GM18508 (cell line): ENCODE measurements at regions not wholly inside any gene's neighbourhood (a gene's known extent, or its start where the extent isn't known, plus 50 kb on each side); places are given as distances from the start of the nearest gene placed in this dataset.
"Not testable (repeated sequence)": the region's sequence is repeated elsewhere in the genome, so short reads cannot be mapped to it uniquely, and the experiment has no call there.

ENCODE experiments used
- ATAC-seq: cut with Tn5 transposase; IDR thresholded peaks from one replicate; pipeline ENCODE4 v1.9.1; 2021; ENCODE audit warnings: moderate number of reproducible peaks; ENCODE audit not compliant: insufficient read depth, unreplicated experiment

DNA sequence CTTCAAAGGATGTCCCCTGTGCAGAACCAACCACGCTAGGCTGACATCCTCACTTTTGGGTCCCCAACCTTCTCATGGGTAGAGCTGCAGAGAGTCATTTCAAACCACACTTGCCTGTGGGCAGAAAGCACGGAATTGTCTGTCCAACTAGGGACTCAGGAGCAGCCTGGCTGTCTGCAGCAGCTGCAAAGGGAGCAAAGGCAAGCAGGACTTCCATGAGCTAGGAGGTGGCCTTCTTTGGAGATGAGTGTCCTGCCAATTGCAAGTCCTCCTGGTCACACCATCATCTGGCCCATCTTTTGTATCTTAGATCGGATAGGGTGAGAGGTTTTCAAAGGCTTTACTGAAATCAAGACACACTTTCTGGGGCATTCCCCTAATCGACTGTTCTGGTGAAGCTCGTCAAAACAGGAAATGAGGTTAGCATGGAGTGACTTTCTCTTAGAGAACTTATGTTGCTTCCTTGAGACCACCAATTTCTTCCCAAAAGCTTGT is 222.3 kb upstream of the PLGLB2 start:
- not testable (repeated sequence) for ATAC-seq

DNA sequence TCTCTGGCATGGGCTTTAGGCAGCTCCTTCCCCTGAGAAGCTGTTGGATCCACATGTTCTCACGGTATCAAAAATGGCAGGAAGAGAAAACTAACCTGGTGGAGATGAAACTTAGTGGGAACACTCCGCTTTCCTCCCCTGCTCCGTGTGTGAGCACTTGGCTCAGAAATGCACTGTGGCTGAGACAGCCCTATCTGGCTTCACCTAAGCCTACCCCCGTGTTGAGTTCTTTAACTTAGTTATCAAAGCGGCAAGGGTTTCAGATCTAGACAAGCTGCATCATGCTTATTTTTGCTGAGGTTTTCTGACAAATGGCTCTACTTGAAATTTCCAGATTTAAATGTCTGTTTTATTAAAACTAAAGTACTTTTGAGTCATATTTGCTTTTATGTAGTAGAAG is 221.6 kb upstream of the PLGLB2 start:
- not testable (repeated sequence) for ATAC-seq

DNA sequence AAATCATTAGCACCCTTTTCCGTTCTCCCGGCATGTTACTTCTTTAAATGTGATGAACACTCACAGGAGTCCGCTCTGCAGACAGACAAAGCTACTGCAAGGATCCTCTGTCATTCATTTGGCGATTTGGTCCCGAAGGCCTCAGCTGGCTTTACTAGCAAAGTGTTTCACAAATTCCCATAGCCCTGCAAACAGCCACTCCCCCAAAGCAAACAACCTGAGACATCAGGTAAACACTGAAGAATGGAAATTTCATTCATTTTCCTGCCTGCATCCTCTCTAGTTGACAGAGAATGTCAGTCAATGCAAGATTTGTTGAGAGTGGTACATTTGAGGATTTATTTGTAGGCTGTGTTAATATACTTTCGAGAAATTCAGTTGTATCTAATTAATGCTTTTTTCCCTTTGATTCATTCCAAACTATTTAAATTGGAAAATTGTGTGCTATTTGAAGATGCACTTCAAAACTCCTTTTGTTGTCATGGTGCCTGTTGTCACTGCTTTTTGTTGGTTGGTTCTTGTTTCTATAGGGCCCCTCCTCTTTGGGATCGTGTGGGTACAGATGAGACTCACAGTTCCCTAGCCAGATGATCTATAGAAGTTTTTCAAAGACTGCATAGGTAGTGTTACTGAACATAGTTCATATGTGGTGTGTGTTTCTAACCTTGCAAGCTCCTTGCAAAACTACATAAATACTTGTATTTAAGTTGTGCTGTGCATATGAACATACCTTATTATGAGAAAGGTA is 215.7 kb upstream of the PLGLB2 start:
- not testable (repeated sequence) for ATAC-seq

DNA sequence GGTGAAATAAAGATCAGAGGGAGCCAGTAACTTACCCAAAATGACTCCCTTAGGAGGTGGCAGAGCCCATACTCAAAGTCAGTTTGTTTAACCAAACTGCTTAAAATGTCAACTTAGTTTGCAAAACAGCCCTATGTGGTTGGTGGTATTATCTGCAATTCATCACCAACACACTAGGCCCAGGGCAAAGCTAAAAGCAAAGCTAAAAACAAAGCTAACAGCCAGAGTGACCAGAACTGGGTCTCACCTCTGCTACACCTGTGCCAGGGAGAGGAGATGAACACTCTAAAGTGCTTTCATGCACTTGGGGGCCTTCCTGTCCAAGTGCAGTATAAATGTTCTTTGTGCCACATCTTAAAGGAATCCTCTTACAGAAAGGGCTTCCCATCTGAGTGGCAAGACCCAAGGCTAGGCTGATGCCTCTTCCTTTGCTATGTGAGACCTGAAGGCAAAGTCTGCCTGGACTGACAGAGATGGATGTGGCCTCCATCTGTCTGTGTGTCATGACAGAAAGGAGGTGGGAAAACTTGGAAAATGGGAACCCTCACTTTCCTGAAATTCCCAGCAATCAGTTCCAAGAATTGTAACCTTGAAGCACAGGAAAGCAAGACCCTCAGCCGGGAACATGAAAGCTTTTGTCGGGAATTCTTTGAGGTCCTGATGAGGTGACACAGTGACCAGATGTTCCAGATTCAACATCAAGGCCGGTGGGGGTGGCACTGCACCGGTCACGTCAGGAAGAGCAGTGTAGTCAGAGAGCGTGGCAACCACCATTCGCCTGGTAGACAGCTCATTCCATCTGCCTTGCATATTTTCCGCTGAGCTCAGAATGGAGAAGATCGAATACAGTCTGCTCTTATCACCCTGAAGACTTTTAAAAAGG is 214.3 kb upstream of the PLGLB2 start:
- not testable (repeated sequence) for ATAC-seq

DNA sequence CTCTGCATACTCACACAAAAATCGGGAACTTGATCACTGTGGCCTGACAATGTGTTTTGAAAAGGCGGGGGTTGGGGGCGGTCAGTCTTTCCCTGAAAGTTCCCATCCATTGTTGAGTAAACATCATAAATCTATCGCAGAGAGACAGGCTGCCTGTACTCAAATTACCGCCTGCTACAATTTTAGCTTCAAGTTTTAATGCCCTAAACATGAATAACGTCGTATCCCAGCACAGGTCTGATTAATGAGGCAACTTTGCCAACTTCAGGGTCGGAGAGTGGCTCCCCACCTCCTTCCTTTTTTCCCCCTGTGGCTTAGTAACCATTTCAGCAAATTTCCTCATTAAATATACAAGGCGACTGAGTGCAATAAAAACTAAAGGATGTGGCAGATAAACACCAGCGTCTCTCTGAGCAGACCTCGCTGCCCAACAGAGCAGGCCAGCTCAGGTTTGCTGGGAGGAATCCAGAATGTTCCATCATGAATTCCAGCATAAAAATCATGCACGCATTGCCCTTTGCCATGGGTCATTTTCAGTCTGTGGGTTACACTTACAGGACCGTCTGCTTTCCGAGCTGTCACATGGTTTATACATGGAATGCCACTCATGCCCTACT is 213.5 kb upstream of the PLGLB2 start:
- not testable (repeated sequence) for ATAC-seq

DNA sequence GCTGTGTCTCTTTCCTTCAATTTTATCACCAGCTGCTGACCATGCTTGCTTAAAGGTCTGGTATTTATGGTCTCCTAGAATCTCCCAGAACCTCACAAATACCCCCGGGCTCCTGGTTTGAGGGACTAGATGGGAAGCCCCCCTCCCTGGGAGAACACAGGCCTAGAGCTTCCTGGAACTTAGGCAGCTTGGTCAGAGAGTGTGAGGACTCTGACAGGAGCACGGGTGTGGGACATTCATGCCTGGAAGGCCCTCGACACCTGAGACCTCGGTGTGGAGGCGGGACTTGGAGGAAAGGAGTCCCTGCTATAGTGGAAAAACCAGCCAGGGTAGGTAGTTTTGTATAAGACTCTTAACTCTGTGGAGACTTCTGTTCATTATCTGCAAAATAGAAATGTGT is 211.5 kb upstream of the PLGLB2 start:
- ATAC-seq: not testable (repeated sequence)

DNA sequence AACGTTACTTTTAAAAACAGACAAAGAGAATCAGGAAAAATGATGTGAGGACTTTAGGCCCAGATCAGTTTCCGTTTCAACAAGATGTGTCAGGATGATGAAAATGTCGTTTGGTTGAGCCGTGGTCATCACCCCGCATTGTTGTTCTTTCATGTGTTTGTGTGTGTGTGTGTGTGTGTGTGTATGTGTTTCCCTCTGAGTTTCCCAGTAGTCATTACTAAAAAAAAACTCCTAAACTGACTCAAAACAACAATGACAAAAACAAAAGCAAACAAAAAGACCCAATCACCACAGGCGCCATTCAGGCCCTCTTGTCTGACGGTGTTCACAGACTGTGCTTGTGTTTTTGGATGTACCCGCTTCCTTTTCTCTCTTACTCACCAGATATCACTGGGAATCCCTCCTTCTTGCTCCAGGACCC is 210.6 kb upstream of the PLGLB2 start:
- not testable (repeated sequence) for ATAC-seq

DNA sequence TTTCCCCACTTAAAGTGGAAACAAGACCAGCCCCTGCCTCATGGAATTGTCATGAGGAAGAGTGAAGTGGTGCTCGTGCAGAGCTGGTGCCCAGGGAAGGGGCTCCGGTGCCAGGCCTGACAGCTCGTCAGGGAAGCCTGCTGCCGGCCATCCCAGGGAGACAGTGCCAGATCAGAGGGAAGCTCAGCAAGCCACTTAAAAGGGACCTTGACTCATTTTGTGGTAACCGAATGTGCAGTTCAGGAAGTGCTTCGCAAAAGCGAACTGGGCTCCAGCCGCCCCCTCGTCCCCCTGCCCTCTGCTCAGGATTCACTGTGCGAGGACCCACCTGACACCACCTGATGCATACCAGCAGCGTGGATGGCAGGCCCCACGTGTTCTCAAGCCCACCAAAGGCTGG is 209.6 kb upstream of the PLGLB2 start:
- not testable (repeated sequence) for ATAC-seq

DNA sequence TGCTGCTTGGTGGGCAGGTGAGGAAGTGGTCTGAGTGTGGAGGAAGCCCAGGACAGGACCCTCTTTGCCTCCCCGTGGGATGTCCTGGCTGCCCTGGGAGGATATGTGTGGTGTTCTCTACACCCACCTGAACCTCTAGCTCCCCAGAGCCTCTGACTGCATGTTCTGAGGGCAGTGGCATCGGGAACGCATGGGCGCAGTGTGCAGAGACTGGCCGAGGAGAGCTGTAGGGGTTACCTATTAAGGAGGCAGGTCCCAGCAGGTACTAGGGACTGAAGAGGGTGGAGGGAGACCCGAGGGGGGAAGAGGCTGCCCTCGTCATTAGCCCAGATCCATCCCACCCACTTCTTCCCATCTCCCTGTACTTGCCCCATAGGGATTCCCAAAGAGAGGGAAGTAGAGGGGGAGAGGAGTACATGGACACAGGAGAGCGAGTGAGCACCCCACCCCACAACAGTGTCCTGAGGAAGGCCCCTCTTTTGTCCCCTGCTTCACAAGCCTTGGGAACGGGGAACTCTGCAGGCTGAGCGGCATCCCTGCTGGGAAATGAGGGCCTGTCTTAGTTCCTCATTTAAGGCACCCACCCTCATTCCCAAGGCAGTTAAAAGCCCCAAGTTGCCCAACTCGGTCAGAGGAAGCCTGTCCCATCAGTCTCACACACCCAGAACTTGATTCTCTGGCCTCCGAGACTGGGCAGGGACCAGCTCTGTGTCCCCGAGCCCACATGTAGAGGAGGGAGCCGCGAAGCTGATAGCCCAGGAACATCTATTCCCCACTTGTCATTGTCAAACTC is 208.5 kb upstream of the PLGLB2 start:
- not testable (repeated sequence) for ATAC-seq

DNA sequence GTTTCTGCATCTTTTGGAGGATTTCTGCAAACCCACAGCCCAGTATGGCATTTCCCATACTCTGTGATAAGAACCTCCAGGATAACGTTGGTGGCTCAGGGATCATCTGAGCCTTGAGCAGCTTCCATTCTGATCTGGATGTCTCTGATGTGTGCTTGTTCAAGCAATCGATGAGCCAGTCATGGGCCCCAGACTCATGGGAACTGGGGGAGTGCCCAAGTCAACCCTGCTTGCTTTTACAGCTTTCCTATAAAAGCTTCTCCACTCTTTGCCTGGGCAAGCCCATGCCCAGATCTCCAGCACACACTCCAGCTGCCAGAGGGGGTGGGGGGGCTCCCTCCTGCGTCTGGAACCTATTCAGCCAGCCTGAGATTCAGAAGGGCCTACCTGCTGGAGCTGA is 207.6 kb upstream of the PLGLB2 start:
- ATAC-seq: not testable (repeated sequence)

DNA sequence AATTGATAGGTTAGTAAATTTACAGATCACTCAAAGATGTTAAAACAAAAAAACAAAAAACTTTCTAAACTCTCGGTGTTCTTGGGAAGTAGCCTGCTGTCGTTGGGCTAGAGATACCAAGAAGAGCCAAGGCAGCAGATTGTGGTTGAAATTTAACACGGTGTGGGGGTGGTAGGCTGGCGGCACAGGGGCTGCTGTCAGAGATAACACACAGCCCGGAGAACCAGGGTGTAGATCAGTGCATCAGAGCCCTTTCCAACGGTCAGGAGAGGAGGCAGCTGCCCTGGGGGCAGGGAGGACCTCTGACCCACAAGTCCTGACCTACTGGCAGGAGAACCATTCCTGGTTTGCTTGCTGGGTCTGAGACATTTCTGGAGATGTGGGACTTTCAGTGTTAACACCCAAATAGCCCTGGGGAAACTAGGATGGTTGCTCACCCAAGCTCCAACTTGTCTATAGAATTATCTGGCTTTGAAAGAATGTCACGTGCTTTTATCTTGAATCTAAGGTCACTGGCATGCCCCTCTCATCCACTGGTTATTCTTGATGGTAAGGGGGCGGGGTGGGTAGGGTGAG is 205.2 kb upstream of the PLGLB2 start:
- not testable (repeated sequence) for ATAC-seq

DNA sequence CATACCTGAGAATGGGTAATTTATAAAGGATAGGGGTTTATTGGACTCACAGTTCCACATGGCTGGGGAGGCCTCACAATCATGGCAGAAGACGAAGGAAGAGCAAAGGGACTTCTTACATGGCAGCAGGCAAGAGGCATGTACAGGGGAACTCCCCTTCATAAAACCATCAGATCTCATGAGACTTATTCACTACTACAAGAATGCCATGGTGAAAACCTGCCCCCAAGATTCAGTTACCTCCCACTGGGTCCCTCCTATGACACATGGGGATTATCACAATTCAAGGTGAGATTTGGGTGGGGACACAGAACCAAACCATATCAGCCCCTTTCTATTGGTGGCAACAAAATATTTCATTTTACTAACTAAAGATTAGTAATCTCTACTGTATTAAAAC is 204.1 kb upstream of the PLGLB2 start:
- not testable (repeated sequence) for ATAC-seq

DNA sequence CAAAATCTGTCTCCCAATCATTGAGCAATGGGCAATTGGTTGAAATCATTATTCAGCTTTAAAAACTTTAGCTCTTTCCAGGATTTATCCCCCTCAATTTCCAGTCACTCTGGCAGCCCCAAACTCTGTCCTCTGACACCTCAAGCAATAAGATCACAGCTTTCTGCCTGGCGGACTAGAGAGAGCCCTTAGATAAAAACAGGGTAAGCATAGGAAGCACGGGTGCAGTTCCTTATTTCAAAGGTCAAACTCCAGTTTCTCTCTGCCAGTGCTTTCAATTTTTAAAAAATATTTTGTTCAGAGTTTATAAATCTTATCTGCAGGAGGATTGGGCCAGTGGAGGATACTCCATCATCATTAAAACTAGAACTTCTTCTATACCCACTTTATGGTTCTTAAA is 200.8 kb upstream of the PLGLB2 start:
- not testable (repeated sequence) for ATAC-seq

DNA sequence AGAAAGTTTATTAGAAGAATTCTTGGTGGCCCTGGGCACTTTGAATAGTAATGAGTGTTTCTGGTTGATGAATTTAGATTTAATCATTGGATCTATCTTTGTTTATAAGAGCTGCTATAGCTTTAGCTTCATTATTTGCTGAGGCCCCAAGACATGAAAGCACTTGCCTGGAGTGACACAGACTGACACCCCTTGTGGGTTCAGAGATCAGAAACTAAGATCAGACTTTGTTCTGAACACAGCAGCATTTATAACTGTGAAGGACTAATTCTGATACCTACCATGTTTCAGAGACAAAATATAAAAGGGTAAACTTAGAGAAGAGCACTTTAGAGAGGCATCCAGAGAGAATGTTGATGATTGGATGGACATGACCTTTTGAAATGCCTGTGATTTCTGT is 199.9 kb upstream of the PLGLB2 start:
- ATAC-seq: not testable (repeated sequence)

DNA sequence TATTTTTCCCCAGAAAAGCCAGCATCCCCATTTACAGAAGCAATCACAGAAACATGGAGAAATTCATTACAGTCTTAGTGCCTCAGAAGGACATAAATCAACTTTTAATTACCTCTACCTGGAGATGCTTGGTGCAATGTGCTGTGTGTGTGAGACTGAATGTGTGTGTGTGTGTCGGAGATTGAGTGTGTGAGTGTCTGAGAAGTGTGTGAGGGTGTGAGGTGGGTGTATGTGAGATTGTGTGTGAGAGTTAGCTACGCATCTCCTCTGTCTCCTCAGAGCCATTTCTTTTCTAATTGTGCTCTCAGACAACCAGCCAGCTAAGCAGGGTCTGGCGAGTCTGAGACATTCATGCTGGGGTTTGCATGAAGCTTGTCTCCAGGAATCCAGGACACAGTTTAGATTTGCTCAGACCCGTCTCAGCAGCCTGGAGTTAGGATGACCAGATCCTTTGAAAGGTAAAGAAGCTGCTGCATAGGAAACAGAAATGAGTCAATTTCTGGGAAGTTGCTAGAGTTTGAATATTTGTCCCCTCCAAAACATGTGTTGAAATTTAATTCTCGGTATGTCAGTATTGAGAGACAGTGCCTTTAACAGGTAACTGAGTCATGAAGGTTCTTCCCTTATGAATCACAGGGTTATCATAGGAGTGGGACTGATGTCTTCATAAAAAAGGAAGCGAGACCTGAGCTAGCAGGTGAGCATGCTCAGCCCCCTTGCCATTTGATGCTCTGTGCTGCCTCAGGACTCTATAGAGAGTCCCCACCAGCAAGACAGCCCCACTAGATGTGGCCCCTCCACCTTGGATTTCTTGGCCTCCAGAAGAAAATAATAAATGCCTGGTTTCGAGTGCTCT is 199.0 kb upstream of the PLGLB2 start:
- not testable (repeated sequence) for ATAC-seq

DNA sequence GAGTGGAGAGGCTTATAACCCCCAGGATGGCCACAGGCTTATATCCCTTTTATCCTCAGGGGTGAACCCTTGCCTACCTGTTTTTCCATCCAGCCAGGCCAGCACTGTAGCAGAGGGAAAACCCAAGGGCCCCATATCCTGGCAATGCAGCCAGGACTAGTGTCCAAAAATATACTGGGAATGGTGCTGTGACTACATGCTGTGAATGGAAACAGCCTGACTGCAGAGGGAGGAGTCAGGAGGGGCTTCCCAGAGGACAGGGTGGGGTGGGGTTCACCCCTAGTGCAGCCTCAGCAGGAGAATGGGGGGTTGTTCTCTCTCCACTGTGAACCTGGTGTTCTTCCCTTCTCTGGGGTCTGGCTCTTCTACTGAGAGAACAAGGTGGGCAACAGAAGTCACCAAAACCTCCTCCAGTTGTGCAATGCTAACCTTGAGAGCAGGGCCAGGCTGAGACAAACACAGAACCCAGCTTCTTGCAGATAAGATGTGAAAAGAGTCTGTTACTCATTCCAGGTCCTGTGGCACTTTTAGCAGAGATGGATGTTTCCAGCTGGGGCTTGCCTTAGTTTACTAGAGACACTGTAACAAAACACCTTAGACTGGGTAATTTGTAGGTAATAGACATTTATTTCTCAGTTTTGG is 198.2 kb upstream of the PLGLB2 start:
- ATAC-seq: not testable (repeated sequence)

DNA sequence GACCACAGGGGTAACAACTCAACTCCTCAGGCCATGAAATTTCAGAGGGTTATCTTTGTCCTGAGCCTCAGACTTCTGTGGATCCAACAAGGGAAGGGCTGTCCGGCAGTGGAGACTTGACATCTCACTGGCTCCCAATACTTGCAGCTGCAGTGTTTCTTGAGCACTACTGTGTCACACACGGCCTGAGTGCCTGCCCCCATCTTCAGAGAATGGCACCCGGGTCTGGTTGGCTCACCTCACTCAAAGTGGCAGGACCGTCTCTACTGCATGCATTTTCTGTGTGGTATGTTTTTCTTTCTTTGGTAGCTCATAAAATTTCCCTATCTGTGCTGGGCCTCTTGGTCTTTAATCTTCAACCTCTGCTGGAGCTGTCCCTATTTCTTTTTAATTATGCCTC is 193.2 kb upstream of the PLGLB2 start:
- ATAC-seq: not testable (repeated sequence)

DNA sequence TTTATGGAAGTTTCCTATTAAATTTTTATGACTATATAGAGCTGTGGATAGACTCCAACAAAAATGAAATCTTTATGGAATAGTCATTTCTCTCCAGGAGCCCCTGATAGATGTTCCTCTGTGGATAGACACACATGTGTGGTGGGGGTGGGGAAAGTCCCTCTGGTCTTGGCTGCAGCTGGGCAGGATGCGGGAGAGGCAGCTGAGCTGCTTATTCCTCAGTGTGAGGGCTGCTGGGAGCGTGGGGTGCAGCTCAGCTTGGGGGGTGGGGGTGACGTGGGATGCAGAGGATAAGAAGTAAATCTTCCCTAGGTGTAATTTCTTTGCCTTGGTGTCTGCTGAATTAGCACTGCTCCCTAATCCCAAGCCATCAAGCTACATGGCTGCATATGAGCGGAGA is 192.8 kb upstream of the PLGLB2 start:
- ATAC-seq: not testable (repeated sequence)
